HG02970 (cell line): ENCODE measurements at regions not wholly inside any gene's neighbourhood (a gene's known extent, or its start where the extent isn't known, plus 50 kb on each side); places are given as distances from the start of the nearest gene placed in this dataset.
A peak's percentile ranks its signal among the peaks of the same experiment; 100 is the strongest.

ENCODE experiments used
- ATAC-seq: cut with Tn5 transposase; IDR thresholded peaks from one replicate; pipeline ENCODE4 v1.9.1; 2021; ENCODE audit warnings: mild to moderate bottlenecking, moderate library complexity, moderate number of reproducible peaks; ENCODE audit not compliant: unreplicated experiment, low FRiP score

- peak; percentile 75 for ATAC-seq
Measured at GRCh38 chr2:176638167-176639015, 369.1 kb downstream of the MTX2 start.

- no peak for ATAC-seq
Measured at GRCh38 chr2:176639016-176639343, 369.7 kb downstream of the MTX2 start.

GRCh38 chr2:176639671-176640070 lies 370.4 kb downstream of the MTX2 start:
- no peak for ATAC-seq

- ATAC-seq: no peak
Measured at GRCh38 chr2:176641436-176641835, 372.2 kb downstream of the MTX2 start.

GRCh38 chr2:176642074-176642473 lies 372.8 kb downstream of the MTX2 start:
- ATAC-seq: no peak

- no peak for ATAC-seq
Measured at GRCh38 chr2:176643646-176644045, 374.4 kb downstream of the MTX2 start.

GRCh38 chr2:176645494-176645893 lies 376.3 kb downstream of the MTX2 start:
- ATAC-seq: no peak

- ATAC-seq: no peak
Measured at GRCh38 chr2:176646033-176646615, 376.9 kb downstream of the MTX2 start.

- ATAC-seq: no peak
Measured at GRCh38 chr2:176647325-176648165, 378.3 kb downstream of the MTX2 start.

GRCh38 chr2:176648700-176649297 lies 379.6 kb downstream of the MTX2 start:
- ATAC-seq: no peak

GRCh38 chr2:176650104-176650837 lies 381.0 kb downstream of the MTX2 start:
- no peak for ATAC-seq

GRCh38 chr2:176650838-176651555 lies 381.8 kb downstream of the MTX2 start:
- ATAC-seq: no peak

- ATAC-seq: no peak
Measured at GRCh38 chr2:176652300-176653182, 383.3 kb downstream of the MTX2 start.

- ATAC-seq: no peak
Measured at GRCh38 chr2:176653479-176654443, 384.5 kb downstream of the MTX2 start.

GRCh38 chr2:176656038-176656775 lies 387.0 kb downstream of the MTX2 start:
- no peak for ATAC-seq

GRCh38 chr2:176656776-176657140 lies 387.5 kb downstream of the MTX2 start:
- ATAC-seq: no peak

- ATAC-seq: no peak
Measured at GRCh38 chr2:176657393-176657792, 388.2 kb downstream of the MTX2 start.
